ENCODE measurements at regions not wholly inside any gene's neighbourhood (a gene's known extent, or its start where the extent isn't known, plus 50 kb on each side); places are given as distances from the start of the nearest gene placed in this dataset.

DNA sequence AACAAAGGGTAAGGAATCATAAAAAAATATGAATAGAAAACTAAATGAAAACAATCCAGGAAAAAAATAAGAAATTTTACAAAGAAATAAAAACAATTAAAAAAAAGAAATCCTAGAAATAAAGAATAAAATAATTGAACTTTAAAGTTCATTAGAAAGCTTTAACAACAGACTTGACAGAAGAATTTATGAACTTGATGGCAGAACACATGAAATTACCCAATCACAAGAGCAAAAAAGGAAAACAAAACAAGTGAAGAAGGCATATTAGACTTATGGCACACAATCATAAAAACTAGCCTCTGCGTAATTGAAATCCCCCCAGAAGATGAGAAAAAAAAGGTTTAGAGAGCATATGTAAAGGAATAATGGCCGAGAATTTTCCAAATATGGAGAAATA lies 802.5 kb upstream of the B3GALT2 start:
- DNase-seq (no peak), ATAC-seq (ENCODE audit: insufficient read depth, low read depth) (no peak)
- no peak overlapping the region for H3K27ac ChIP-seq (ENCODE audit: low read length)
- H2AFZ ChIP-seq (ENCODE audit: low read depth, low read length): no peak overlapping the region
- H3K9ac ChIP-seq (ENCODE audit: low read depth, low read length): no peak overlapping the region
- no peaks in the 10 kb centered on the region for H4K20me1 ChIP-seq (ENCODE audit: insufficient read depth, low read length)
- no peaks in the 10 kb centered on the region for H3K27me3 ChIP-seq (ENCODE audit: insufficient read depth, low read length, poor library complexity)
- H3K4me3 ChIP-seq (ENCODE audit: low read depth in 1 of 2, low read length in 2 of 2): no peak overlapping the region
- H3K9me3 ChIP-seq (ENCODE audit: insufficient read depth, low read length, severe bottlenecking): peaks cover 20% of the 10 kb centered on the region
- H3K36me3 ChIP-seq (ENCODE audit: insufficient read depth, low read length): no peaks in the 10 kb centered on the region
- no peak overlapping the region for H3K4me2 ChIP-seq (ENCODE audit: insufficient read depth, low read length)
- no peaks in the 10 kb centered on the region for H3K4me1 ChIP-seq (ENCODE audit: insufficient read depth, low read length)
- TF ChIP-seq EZH2 (IDR thresholded peaks at IDR 0.05; ENCODE audit: borderline replicate concordance, low read depth, low read length, severe bottlenecking): no peak
- TF ChIP-seq, protein P1, sequence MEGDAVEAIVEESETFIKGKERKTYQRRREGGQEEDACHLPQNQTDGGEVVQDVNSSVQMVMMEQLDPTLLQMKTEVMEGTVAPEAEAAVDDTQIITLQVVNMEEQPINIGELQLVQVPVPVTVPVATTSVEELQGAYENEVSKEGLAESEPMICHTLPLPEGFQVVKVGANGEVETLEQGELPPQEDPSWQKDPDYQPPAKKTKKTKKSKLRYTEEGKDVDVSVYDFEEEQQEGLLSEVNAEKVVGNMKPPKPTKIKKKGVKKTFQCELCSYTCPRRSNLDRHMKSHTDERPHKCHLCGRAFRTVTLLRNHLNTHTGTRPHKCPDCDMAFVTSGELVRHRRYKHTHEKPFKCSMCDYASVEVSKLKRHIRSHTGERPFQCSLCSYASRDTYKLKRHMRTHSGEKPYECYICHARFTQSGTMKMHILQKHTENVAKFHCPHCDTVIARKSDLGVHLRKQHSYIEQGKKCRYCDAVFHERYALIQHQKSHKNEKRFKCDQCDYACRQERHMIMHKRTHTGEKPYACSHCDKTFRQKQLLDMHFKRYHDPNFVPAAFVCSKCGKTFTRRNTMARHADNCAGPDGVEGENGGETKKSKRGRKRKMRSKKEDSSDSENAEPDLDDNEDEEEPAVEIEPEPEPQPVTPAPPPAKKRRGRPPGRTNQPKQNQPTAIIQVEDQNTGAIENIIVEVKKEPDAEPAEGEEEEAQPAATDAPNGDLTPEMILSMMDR (IDR thresholded peaks at IDR 0.05; ENCODE audit: borderline replicate concordance, extremely low read depth, low read length, poor library complexity, severe bottlenecking): no peak
- no peaks in the 10 kb centered on the region for H3K79me2 ChIP-seq (ENCODE audit: insufficient read depth, low read length)

DNA sequence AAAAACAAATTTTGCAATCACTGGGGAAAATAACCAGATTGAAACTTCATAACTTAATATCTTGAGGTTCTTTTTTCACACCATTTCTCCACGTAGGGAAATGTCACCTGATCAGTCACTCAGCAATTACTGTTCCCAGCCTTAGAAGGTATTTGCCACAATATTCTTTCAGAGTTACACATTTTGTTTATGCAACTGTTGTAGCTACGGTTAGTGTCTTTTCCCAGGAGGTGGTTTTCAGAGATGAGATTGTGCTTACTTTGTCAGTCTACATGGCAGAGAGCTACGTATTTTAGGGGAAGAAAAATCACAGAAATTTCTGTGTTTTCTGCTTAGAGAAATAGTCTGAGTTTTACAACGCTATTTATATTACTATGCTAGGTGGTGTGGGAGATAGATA lies 792.8 kb upstream of the B3GALT2 start:
- no peak overlapping the region for H3K4me3 ChIP-seq (ENCODE audit: low read depth in 1 of 2, low read length in 2 of 2)
- no peak overlapping the region for H3K27ac ChIP-seq (ENCODE audit: low read length)
- no peaks in the 10 kb centered on the region for H3K4me1 ChIP-seq (ENCODE audit: insufficient read depth, low read length)
- H3K9ac ChIP-seq (ENCODE audit: low read depth, low read length): no peak overlapping the region
- H2AFZ ChIP-seq (ENCODE audit: low read depth, low read length): no peak overlapping the region
- H3K36me3 ChIP-seq (ENCODE audit: insufficient read depth, low read length): no peaks in the 10 kb centered on the region
- H3K9me3 ChIP-seq (ENCODE audit: insufficient read depth, low read length, severe bottlenecking): no peaks in the 10 kb centered on the region
- TF ChIP-seq, protein P1 (IDR thresholded peaks at IDR 0.05; ENCODE audit: borderline replicate concordance, extremely low read depth, low read length, poor library complexity, severe bottlenecking): no peak
- no peak for TF ChIP-seq EZH2 (IDR thresholded peaks at IDR 0.05; ENCODE audit: borderline replicate concordance, low read depth, low read length, severe bottlenecking)
- H3K27me3 ChIP-seq (ENCODE audit: insufficient read depth, low read length, poor library complexity): no peaks in the 10 kb centered on the region
- H3K4me2 ChIP-seq (ENCODE audit: insufficient read depth, low read length): no peak overlapping the region
- ATAC-seq (ENCODE audit: insufficient read depth, low read depth): no peak
- DNase-seq: no peak
- H3K79me2 ChIP-seq (ENCODE audit: insufficient read depth, low read length): no peaks in the 10 kb centered on the region
- no peaks in the 10 kb centered on the region for H4K20me1 ChIP-seq (ENCODE audit: insufficient read depth, low read length)

DNA sequence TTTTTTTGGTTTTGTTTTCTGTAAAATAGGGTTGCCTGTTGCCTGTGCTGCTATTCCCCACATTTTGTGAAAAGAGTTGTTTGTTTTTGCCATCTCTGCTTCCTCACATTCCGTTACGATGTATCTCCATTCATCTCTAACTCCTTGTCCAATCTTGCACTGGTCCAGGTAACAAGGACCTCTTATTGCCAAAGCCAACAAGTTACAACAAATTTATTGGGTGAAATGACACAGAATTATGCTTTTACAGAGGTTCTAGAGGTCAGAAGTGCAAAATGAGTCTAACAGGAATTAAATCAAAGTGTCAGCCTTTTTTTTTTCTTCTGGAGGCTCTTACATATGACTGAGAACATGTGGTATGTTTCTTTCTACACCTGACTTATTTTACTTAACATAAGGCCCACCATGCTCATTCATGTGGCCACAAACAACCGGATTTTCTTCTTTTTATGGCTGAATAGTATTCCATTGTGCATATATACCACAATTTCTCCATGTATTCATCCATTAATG lies 787.9 kb upstream of the B3GALT2 start:
- no peak overlapping the region for H2AFZ ChIP-seq (ENCODE audit: low read depth, low read length)
- no peak overlapping the region for H3K4me3 ChIP-seq (ENCODE audit: low read depth in 1 of 2, low read length in 2 of 2)
- DNase-seq (no peak), ATAC-seq (ENCODE audit: insufficient read depth, low read depth) (no peak)
- no peaks in the 10 kb centered on the region for H3K79me2 ChIP-seq (ENCODE audit: insufficient read depth, low read length)
- H3K4me1 ChIP-seq (ENCODE audit: insufficient read depth, low read length): no peaks in the 10 kb centered on the region
- no peak overlapping the region for H3K27ac ChIP-seq (ENCODE audit: low read length)
- no peaks in the 10 kb centered on the region for H4K20me1 ChIP-seq (ENCODE audit: insufficient read depth, low read length)
- no peaks in the 10 kb centered on the region for H3K27me3 ChIP-seq (ENCODE audit: insufficient read depth, low read length, poor library complexity)
- no peak overlapping the region for H3K9ac ChIP-seq (ENCODE audit: low read depth, low read length)
- H3K4me2 ChIP-seq (ENCODE audit: insufficient read depth, low read length): no peak overlapping the region
- TF ChIP-seq, protein P1 (IDR thresholded peaks at IDR 0.05; ENCODE audit: borderline replicate concordance, extremely low read depth, low read length, poor library complexity, severe bottlenecking): no peak
- TF ChIP-seq EZH2 (IDR thresholded peaks at IDR 0.05; ENCODE audit: borderline replicate concordance, low read depth, low read length, severe bottlenecking): no peak
- H3K36me3 ChIP-seq (ENCODE audit: insufficient read depth, low read length): no peaks in the 10 kb centered on the region
- no peaks in the 10 kb centered on the region for H3K9me3 ChIP-seq (ENCODE audit: insufficient read depth, low read length, severe bottlenecking)

DNA sequence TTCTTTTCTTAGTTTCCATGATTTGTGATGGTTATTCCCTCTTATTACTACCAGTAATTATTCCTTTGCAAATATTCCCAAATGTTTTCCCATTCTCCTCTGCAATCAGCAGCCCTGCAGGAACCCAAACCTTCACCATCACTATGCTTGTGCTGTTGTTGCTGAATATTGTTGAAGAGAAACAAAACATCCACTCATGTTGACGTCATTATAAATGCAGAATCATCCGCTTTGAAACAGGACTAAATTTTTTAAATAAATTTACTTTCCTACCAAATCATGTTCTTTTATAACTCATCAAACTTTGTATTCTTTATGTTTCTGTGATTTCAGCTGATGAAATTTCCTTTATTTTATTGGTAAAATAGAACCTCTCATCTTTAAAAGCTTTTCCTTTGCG lies 787.0 kb upstream of the B3GALT2 start:
- Histone ChIP-seq H4K20me1 (ENCODE audit: insufficient read depth, low read length) (no peaks in the 10 kb centered on the region), H3K9me3 (ENCODE audit: insufficient read depth, low read length, severe bottlenecking) (no peaks in the 10 kb centered on the region), H3K79me2 (ENCODE audit: insufficient read depth, low read length) (no peaks in the 10 kb centered on the region), H3K4me2 (ENCODE audit: insufficient read depth, low read length) (no peak overlapping the region), H3K27me3 (ENCODE audit: insufficient read depth, low read length, poor library complexity) (no peaks in the 10 kb centered on the region), H3K9ac (ENCODE audit: low read depth, low read length) (no peak overlapping the region), H2AFZ (ENCODE audit: low read depth, low read length) (no peak overlapping the region), H3K4me3 (ENCODE audit: low read depth in 1 of 2, low read length in 2 of 2) (no peak overlapping the region), H3K27ac (ENCODE audit: low read length) (no peak overlapping the region), H3K36me3 (ENCODE audit: insufficient read depth, low read length) (no peaks in the 10 kb centered on the region), H3K4me1 (ENCODE audit: insufficient read depth, low read length) (no peaks in the 10 kb centered on the region)
- no peak for TF ChIP-seq EZH2 (IDR thresholded peaks at IDR 0.05; ENCODE audit: borderline replicate concordance, low read depth, low read length, severe bottlenecking)
- TF ChIP-seq, protein P1 (IDR thresholded peaks at IDR 0.05; ENCODE audit: borderline replicate concordance, extremely low read depth, low read length, poor library complexity, severe bottlenecking): no peak
- DNase-seq (no peak), ATAC-seq (ENCODE audit: insufficient read depth, low read depth) (no peak)
